T-helper 2 cell treated with Interferon-gamma antibody and Interleukin-4, amounts not matched to agents 100 ng/mL and 5 ng/mL, for 36 hours (primary cell): ENCODE measurements at regions not wholly inside any gene's neighbourhood (a gene's known extent, or its start where the extent isn't known, plus 50 kb on each side); places are given as distances from the start of the nearest gene placed in this dataset.

Experiments used
- intact Hi-C: fragments of 100-400 bp; cut with micrococcal nuclease; formaldehyde crosslinking; loops from one replicate; pipeline ENCODE4 v1.15.1; 2023

DNA sequence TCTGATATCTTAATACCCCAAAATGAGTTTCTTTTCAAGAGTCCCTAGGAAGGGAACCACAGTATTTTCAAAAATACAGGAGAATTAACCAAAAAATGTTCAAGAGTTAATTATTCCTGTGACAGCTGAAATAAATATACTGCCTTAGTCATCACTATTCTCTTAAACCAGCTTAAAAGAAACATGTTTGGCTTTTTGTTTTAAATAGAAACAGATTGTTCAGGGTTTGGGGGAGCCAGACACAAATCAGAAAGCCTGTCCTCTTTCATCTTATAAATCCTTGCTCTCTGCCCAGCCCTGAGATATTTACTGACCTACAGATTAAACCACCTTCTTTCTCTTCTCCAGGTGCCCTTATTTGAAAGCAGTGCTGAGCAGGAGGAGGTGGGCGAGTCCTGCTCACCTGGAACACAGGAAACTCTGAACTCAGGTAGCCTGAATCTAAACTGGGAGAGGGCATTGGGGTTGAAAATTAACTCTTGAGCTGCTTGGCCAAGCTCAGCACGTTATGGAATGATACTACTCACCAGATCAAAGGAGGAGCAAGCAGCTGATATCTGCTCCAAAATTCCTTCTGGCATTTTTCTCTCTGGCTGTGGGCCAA lies 84.1 kb upstream of the SPRED1 start:
- intact Hi-C loops, result no loop called here

DNA sequence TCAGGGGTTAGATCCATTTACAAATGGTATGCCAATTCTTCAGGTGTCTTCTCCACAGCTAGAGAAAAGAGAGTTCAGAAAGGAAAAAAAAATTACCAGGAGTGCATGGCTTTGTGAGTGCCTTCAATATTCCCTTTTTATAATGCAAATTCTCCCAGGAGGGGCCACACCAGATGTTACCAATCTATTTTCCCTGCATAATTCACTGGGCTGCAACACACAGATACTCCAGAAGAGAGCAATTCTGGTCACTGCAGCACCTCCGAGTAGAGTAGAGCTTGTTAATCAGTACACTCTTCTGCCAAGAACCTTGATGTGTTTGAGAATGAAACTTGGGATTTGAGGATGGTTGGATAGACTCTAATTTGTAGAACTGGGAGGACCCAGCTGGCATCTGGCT lies 80.7 kb upstream of the SPRED1 start:
- intact Hi-C loops, result no loop called here

DNA sequence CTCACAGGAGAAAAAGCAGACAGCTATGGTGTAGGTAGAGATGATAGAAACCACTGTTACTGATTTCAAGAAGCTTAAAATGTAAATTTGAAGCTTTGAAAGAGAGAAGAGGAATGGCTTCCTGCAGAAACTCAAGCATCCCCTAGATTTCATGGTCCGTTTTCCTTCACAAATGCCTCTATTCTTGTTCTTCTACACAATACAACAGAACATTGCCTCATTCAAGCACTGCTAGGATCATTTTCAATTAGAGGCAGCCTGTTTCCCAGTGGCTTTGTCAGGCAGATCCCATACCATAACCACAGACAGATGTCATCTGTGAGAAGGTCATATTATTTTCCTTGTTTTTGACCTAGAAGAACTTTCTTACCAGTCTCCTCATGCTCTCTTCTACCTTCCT lies 77.9 kb upstream of the SPRED1 start:
- intact Hi-C loops, result no loop called here

DNA sequence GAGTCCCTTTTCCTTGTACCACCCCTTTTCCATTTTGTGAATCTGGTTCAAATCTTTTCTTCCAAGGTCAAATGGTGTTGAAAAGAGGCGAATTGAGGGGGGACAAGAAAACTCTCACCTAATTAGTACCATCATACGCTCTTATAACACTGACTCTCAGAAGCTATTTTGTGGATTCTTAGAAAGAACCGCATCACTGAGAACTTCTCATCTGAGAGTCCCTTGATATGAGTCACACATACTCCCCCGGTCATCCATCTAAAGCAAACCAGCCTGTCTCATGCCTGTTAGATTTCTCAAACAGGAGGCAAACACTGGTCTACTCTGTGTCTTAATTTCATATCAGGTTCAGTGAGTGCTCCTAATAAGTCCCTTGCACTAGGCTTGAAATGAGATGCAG lies 76.5 kb upstream of the SPRED1 start:
- intact Hi-C loops, result no loop called here

DNA sequence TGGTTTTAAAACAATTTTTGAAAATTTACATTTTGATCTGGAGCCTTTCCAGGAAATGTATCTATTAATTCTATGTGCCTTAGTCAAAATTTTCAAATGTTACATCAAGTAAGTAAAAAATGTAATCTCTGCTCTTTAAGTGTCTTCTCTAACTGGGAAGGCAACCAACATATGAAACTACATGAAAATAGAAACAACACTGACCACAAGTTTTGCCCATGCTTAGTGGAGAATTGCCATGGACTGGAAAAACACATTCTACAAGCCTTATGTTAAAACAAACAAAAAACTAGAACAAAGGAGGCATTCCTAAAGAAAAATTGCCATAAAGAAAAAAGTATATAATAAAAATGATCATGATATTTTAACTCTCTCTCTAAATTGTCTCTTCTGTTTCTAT lies 75.9 kb upstream of the SPRED1 start:
- intact Hi-C loops, result no loop called here

DNA sequence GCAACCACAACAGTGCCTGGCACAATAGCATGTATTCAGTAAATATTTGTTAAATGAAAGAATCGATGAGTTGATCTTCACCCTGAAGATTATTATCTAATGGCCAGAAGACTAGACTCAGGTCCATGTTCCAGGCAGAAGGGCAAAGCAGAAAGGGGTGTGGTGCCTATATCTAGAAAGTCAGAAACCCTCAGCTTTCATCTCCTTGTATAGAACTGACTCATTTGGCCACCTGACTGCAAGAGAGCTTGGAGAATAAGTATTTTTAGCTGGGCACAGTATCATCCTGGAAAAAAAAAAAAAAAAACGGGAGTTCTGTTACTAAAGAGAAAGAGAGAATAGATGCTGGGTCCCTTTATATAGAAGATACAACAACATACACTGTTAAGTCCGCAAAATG lies 69.7 kb upstream of the SPRED1 start:
- intact Hi-C loops, result no loop called here

DNA sequence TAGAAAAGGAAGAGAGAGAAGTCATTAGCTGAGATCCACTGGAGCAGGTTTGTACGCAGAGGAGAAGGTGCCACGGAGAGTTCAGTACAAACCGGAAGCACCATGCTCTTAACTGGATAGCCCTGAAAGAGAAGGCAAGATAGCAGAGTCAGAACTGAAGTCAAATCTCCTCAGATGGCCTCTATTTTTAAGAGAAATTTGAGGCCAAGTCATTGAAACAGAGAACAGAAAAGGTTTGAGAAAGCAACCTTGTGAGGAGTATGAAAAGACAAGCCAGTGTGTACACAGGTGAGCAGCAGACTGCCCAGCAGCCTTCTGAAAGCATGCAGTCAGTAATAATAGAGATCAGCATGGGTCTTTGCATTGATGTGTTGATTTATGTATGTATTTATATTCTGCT lies 66.1 kb upstream of the SPRED1 start:
- intact Hi-C loops, result no loop called here

DNA sequence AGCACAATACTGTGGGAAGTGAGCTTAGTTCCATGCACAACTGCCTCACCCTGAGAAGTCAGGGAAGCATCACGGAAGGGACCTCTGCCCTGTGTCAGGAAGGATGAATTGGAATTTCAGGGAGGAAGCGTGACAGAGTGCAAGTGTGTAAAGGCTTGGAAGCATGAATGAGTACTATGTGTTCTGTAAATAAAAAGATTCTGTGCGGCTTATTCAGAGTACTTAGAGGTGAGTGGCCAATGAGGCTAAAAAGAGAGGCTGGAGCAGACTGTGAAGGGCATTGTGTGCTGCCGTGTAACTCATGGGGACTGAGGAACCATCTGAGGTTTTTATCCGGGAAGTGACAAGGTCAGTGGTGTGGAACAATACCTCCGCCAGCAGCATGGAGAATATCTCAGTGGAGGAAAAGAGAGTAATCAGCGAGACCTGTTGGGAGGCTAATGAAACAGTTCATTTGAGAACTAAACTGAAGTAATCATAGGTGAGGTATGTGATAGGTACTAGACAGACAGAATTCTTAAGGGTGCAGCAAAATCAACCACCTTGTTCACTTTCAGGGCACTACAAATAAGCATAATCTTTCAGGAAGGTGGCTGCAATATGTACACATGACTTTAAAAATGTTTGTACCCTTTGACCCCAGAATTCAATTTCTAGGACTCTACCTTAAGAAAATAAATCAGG lies 64.9 kb upstream of the SPRED1 start:
- intact Hi-C loops, result no loop called here

DNA sequence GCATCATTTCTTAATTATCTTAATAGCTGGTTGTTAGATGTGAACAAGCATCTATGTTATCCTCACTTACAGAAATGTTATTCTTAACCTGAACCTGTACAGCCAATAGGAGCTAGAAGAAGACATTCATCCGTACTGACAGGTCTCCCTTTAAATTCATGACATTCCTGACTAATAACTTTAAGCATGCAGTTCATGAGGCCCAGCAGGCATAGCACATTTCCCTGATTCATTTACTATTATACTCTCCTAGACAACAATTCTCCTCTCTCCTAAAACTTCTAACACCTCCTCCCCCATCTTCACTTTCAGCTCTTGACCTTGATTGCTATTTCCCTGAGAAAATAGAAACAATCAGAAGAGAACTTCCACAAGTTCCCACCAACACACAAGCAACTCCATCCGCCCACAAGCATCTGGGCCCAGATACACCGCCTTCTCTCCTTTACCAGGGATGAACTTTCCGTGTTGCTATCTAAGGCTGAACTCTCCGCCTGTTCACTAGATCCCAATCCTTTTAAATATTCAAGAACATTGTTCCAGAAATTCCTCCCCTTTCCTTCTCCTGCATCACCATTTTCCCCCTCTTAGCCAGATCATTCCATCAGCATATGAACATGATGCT lies 62.9 kb upstream of the SPRED1 start:
- intact Hi-C loops, result no loop called here

DNA sequence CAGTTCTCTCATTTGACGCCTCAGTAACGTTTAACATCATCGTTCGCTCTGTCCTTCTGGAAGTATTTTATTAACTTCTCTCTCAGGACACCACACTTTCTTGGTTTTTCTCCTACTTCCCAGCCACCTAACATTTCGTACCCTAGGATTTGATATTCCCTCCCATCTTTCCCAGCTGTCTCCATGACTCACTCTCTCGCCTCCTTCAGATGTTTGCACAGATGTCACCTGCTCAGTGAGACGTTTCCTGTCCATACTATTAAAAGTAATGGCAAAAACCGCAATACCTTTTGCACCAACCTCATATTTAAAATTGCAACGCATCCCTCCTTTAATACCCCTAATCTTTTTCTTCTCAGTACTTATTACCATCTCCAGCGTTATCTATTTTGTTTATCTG lies 62.1 kb upstream of the SPRED1 start:
- intact Hi-C loops, result no loop called here

DNA sequence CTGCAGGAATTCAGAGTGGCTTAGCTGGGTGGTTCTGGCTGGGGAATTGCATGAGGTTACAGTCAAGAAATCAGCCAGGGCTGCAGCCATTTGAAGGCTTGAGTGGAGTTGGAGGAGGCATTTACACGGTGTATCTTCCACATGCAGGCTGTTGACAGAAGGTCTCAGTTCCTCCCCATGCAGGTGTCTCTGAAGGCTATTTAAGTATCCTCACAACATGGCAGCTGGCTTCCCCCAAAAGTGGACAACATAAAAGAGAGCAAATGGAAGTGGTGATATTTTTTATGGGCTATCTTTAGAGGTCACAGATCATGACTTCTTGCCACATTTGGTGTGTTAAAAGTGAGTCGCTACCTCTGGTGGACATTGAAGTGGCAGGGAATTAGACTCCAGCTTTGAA lies 60.1 kb upstream of the SPRED1 start:
- intact Hi-C loops, result no loop called here

DNA sequence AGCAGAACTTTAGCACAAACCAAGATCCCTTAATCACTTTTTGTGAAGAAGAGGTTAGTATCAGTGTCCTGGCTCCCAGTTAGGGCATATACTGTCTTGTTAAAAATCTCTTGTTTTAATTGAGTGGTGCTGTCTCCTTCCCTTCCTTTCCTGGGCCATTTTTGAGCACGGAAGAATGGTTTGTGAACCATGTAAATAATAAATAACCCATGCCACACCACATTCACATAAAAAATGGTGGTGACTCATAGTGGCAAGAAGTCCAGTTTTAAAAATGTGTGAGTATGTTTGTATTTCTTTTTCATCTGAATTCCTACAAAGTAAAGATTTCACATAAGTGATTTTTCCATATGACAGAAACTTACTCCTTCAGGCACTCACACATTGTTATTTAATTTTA lies 59.1 kb upstream of the SPRED1 start:
- intact Hi-C loops, result no loop called here

DNA sequence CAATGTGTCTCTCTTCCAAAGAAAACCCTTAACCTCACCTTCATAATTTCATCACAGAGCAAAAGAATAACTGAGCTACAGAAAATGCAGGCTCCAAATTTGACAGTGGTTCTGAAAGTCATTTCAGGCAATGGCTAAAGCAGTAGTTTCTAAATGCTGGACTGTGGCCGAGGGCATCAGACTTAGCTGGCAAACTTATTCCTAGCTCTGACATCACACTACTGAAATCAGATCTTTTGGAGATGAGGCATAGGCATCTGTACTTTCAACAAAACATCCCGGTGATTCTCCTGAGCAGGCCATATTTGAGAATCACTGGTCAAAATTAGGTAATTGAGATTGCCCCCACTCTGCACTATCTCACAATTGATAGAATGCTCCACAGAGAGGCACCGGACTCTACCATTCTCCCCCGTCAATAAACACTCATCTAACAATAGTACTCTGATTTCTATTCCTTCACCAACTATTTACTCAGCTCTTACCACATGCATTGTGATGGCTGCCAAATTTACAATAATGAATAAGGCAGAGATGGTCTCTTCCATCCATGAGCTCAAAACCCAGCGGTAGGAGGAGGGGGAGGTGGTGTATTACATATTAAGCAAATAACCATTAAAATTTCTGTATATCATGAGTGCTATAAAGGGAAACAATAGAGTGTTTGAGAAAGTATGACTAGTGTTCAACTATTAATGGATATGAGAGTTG lies 57.3 kb upstream of the SPRED1 start:
- intact Hi-C loops, result no loop called here

DNA sequence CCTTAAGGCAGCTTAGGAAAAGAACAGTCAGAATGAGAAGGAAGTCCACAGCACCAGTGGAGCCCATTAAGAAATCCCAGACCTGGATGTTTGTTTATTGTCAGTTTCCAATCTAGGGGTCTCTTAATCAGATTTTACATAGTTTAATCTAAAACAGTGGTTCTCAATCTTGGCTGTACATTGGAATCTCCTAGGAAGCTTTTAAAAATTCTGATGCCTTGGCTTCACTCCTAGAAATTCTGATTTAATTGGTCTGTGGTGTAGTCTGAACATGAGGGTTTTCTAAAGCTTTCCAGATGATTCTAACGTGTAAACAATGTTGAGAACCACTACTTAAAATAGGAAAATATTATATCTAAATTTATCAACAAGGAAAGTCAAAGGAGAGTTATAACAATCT lies 56.6 kb upstream of the SPRED1 start:
- intact Hi-C loops, result no loop called here

DNA sequence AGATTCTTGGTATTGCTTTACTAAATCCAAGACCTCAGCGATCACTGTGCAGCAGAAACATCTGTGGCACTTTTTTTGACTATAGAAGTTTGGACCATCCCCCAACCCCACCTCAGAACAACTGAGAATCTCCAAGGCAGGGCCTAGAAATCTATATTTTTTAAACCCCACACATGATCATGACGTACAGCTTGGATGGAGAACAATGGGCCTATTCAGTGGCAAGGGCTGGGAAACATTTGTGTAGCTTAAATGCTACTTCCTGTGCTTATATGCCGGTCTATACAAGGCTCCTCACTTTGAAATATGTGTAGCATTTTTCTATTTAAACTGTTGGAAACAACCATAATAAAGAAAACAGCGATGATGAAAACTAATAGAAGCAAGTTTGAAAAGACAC lies 55.1 kb upstream of the SPRED1 start:
- intact Hi-C loops, result no loop called here

DNA sequence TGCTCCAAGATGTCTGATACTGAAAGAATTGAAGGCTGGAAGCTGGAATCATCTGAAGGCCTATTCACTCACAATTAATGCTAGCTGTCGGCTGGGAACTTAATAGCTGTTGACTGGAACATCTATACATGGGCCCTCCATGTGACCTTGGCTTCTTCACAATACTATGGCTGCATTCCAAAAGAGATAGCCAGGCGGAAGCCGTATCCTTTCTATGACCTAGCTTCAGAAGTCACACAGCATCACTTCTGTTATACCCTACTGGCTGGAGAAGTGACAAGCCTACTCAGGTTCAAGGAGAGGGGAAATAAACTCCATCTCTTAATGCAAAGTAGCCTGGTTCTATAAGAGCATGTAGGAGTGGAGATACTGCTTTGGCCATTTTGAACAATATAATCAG lies 50.9 kb upstream of the SPRED1 start:
- intact Hi-C loops, result no loop called here

DNA sequence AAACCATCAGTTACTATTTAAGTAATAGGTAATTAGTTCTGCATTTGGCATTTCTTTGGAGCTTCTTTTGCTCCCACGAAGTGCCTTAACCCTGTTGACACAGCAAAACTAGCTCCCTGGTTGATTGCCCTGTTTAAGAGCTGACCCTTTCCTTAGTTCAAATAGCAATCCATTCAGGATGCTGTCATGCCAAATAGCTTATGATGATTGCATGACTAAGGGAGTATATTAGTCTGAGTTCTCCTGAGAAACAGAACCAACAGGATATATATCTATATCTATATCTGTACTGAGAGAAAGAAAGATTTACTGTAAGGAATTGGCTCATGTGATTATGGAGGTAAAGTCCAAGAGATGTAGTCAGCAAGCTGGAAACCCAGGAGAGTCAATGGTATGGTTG lies 50.3 kb upstream of the SPRED1 start:
- intact Hi-C loops, result no loop called here
